MG63 (cell line): ENCODE measurements at regions not wholly inside any gene's neighbourhood (a gene's known extent, or its start where the extent isn't known, plus 50 kb on each side); places are given as distances from the start of the nearest gene placed in this dataset.

Source experiments
- DNase-seq: peaks from one replicate; pipeline ENCODE4 v3.0.0-alpha.2; 2020
- H3K27me3 ChIP-seq: fragments of 250-450 bp; sonication (Bioruptor Pico); 2 replicates; pipeline ENCODE4 v1.5.1; 2020; ENCODE audit warnings: mild to moderate bottlenecking, moderate library complexity
- H3K36me3 ChIP-seq: fragments of 250-450 bp; sonication (Bioruptor Pico); 2 replicates; pipeline ENCODE4 v1.5.1; 2020; ENCODE audit warnings: mild to moderate bottlenecking, moderate library complexity
- H3K4me3 ChIP-seq: fragments of 250-450 bp; sonication (Bioruptor Pico); 2 replicates; pipeline ENCODE4 v1.5.1; 2020; ENCODE audit warnings: mild to moderate bottlenecking, moderate library complexity
- H3K9me3 ChIP-seq: fragments of 250-450 bp; sonication (Bioruptor Pico); 2 replicates; pipeline ENCODE4 v1.5.1; 2020; ENCODE audit warnings: mild to moderate bottlenecking, moderate library complexity

- H3K4me3 ChIP-seq = no peak overlapping the region
- peak; percentile 62 for DNase-seq
- no peaks in the 10 kb centered on the region for H3K27me3 ChIP-seq
- H3K9me3 ChIP-seq = no peaks in the 10 kb centered on the region
- no peaks in the 10 kb centered on the region for H3K36me3 ChIP-seq
These were observed 303.7 kb downstream of the SS18 start for GRCh38 chr18:25786758-25787157.

DNA sequence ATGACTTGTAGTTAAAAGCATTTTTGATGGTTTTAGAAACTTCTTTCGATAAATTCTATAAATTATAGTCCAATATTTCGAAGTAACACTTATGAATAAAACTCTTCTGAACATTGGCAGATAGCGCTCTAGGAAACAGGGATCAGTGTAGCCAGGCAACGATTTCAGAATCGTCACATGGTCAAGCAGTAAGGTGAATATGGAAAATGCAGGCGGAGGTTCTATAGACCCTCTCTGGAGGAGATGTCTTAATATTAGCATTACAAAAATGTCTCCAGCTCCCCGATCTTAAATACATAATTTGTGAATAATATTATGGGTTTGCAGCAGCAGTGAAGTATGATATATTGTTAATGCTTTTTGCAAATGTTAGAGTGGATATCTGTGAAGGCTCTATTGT, 310.3 kb downstream of the SS18 start:
- no peak for DNase-seq
- no peaks in the 10 kb centered on the region for H3K36me3 ChIP-seq

GRCh38 chr18:25771796-25772195, 318.6 kb downstream of the SS18 start:
- Histone ChIP-seq H3K27me3 (no peaks in the 10 kb centered on the region), H3K4me3 (no peak overlapping the region), H3K36me3 (no peaks in the 10 kb centered on the region), H3K9me3 (no peaks in the 10 kb centered on the region)
- no peak for DNase-seq

More for the DNA sequence above, 310.3 kb downstream of the SS18 start:
- no peak overlapping the region for H3K4me3 ChIP-seq
- no peaks in the 10 kb centered on the region for H3K9me3 ChIP-seq
- peaks cover 3% of the 10 kb centered on the region; the same call in 1 of the 2 replicates for H3K27me3 ChIP-seq

- DNase-seq = no peak
- Histone ChIP-seq H3K27me3 (no peaks in the 10 kb centered on the region), H3K9me3 (no peaks in the 10 kb centered on the region), H3K36me3 (no peaks in the 10 kb centered on the region), H3K4me3 (no peak overlapping the region)
These were observed 325.6 kb downstream of the SS18 start for GRCh38 chr18:25764777-25765176.

GRCh38 chr18:25759111-25759510, 331.3 kb downstream of the SS18 start:
- Histone ChIP-seq H3K36me3 (no peaks in the 10 kb centered on the region), H3K27me3 (no peaks in the 10 kb centered on the region), H3K4me3 (no peak overlapping the region), H3K9me3 (no peaks in the 10 kb centered on the region)
- no peak for DNase-seq

GRCh38 chr18:25743646-25744151, 346.7 kb downstream of the SS18 start:
- no peak for DNase-seq
- H3K4me3 ChIP-seq = no peak overlapping the region
- H3K9me3 ChIP-seq = no peaks in the 10 kb centered on the region
- H3K36me3 ChIP-seq = no peaks in the 10 kb centered on the region
- H3K27me3 ChIP-seq = no peaks in the 10 kb centered on the region

- Histone ChIP-seq H3K4me3 (no peak overlapping the region), H3K9me3 (no peaks in the 10 kb centered on the region), H3K27me3 (no peaks in the 10 kb centered on the region), H3K36me3 (no peaks in the 10 kb centered on the region)
- no peak for DNase-seq
These were observed 351.0 kb downstream of the SS18 start for GRCh38 chr18:25739376-25739775.

DNA sequence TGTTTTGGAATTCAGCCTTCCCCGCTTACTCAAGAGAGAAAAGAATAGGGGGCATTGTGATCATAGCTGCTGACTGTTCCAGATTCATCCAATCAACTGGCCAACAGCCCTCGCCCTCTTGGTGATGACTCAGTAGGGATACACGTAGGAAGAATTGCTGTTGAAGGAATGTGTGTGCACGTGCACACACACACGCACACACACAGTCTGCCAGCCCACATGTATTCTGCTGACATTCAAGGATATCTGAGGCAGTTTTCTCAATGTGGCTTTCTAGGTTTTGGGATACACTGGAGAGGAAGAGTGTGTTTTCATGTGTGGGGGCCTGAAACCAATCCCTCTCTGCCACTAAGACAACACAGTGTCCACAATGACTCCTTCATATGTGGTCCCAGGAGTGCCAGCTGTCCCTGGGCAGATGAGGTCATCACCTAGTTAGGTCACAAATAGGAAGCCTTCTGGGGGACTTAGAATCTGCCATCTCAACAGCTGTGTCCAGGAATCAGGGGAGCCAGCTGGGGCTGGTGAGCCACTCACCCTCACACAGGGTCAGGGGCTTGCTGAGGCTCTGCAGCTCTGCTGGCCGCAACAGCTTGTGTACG, 352.6 kb downstream of the SS18 start:
- Histone ChIP-seq H3K36me3 (no peaks in the 10 kb centered on the region), H3K27me3 (no peaks in the 10 kb centered on the region), H3K9me3 (no peaks in the 10 kb centered on the region), H3K4me3 (no peak overlapping the region)
- DNase-seq = peak; percentile 70

DNA sequence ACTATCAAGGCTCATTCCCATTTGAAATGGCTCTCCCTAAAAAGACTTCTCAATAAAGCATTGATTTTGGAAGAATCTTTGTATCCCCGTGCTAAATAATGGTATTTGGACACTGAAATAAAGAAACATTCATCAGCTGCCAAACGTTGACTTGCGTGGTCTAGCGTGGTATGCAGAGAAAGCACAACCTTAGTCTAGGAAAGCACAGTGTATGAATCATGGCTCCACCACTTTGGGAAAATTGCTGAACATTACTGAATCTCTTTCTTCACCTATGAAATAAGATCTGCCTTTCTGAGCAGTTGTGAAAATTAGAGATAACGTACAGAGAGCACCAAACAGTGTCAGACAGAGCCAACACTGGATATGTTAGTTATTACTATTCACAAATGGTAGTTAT, 353.9 kb downstream of the SS18 start:
- H3K4me3 ChIP-seq = no peak overlapping the region
- no peaks in the 10 kb centered on the region for H3K27me3 ChIP-seq
- DNase-seq = no peak
- H3K36me3 ChIP-seq = no peaks in the 10 kb centered on the region
- H3K9me3 ChIP-seq = no peaks in the 10 kb centered on the region

DNA sequence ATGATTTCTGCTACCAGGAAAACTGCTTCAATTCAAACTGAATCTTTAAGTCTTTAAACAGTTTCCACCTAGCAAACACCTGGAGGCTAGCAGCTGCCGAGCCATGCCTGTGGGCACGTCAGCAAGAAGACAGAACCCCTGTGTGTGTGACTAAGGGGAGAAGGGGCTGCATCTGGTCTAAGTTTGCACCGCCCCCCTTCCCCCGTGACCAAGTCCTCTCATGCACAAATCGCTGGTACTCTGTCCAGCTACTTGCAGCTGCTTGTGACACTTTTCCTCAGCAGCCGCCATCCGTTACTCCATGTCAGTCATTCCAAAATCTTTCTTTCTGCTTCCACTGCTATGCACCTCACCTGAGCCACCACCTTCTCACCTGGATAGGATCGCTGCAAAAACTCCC, 355.0 kb downstream of the SS18 start:
- Histone ChIP-seq H3K36me3 (no peaks in the 10 kb centered on the region), H3K27me3 (no peaks in the 10 kb centered on the region), H3K9me3 (no peaks in the 10 kb centered on the region), H3K4me3 (no peak overlapping the region)
- DNase-seq = no peak

- no peak for DNase-seq
- Histone ChIP-seq H3K36me3 (no peaks in the 10 kb centered on the region), H3K9me3 (no peaks in the 10 kb centered on the region), H3K27me3 (no peaks in the 10 kb centered on the region), H3K4me3 (no peak overlapping the region)
These were observed 356.1 kb downstream of the SS18 start for GRCh38 chr18:25734336-25734735.

DNA sequence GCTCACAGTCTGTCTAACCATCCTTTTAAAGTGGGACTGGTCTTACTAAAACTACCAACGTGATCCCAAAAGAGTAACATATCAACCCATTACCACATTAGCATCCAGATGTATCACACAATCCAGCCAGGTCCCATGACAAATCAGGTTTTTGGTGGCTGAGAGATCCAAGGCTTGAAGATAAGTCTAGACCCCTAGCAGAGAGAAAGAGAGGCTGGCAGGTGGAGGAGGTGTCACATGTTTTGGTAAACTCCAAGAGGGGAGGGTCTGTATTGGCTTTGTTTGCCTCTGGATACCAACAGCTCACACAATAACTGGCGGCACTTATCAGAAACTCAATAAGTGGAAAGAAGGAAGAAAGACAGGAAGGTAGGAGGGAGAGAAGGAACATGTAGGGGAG, 357.6 kb downstream of the SS18 start:
- H3K36me3 ChIP-seq = no peaks in the 10 kb centered on the region
- no peak overlapping the region for H3K4me3 ChIP-seq
- no peaks in the 10 kb centered on the region for H3K27me3 ChIP-seq
- H3K9me3 ChIP-seq = no peaks in the 10 kb centered on the region
- no peak for DNase-seq

DNA sequence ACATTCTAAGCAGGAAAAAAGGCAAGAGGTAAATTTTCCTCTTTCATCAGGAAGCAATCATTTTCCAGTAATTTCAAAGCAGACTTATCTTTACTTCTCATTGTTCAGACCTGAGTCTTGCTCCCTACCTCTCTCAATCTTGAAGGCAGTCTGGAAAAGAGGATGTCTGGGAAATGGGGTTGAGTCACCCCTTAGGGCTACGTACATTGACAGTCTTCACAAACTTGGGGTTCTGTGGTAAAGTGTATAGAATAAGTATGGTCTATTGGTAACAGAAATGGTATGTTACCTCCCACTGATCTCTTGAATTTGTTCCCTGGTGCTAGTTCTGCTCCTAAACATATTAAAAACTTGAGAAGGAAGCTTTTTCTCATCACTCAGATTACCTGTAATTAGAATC, 361.3 kb downstream of the SS18 start:
- Histone ChIP-seq H3K4me3 (no peak overlapping the region), H3K36me3 (no peaks in the 10 kb centered on the region), H3K9me3 (no peaks in the 10 kb centered on the region), H3K27me3 (no peaks in the 10 kb centered on the region)
- DNase-seq = no peak

DNA sequence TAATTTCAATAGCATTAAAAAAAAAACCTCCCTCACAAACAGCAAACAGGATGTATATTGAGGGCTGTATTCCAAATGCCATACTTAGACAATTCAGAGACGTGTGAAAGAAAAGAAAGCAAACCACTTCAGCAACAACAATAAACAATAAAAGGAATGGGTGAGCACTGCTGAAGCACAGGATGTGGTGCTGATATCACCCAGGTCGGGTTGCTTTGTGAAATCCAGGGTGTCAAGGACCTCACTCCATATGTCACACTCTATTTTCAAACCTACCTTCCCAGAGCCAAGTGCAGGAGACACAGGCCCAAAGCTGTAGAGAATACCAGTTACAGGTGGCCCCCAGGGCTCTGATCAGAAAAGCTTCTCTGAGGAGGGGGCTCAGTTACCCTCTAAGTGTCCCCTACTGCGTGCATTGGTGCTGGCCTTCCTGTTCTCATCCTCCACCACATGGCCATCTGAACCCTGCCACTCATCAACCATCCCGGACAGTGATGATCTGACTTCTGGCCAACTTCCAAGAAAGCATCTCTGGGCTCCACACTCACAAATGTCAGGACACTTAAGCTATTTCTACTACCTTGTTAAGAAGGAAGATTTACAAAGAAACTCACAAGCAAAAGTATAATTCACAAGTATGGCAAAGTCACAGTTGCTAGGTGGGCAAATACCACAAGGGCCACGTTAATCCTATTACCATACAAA, 363.0 kb downstream of the SS18 start:
- no peaks in the 10 kb centered on the region for H3K27me3 ChIP-seq
- no peak for DNase-seq
- no peak overlapping the region for H3K4me3 ChIP-seq
- H3K36me3 ChIP-seq = no peaks in the 10 kb centered on the region
- no peaks in the 10 kb centered on the region for H3K9me3 ChIP-seq

DNA sequence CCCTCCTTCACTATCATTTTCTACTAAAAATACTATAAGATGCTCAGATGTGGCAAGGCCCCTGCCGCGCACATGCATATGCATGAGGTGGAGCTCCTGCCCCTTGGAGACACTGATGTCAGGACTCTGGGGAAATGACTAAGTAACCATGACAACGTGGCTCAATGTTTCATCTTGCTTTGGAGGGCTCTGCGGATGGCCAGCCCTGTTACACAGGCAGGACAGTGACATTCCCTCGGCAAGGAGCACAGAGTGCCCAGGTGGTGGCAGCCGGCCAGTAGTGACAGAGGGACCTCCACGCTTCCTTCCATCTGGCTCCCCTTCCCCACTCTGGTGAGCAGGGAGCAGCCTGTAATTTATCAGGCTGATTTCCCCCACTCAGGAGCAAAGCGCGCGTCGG, 364.1 kb downstream of the SS18 start:
- H3K9me3 ChIP-seq = no peaks in the 10 kb centered on the region
- no peak for DNase-seq
- no peaks in the 10 kb centered on the region for H3K36me3 ChIP-seq
- H3K4me3 ChIP-seq = no peak overlapping the region
- H3K27me3 ChIP-seq = no peaks in the 10 kb centered on the region

GRCh38 chr18:25725501-25725900, 364.9 kb downstream of the SS18 start:
- Histone ChIP-seq H3K27me3 (no peaks in the 10 kb centered on the region), H3K9me3 (no peaks in the 10 kb centered on the region), H3K4me3 (no peak overlapping the region), H3K36me3 (no peaks in the 10 kb centered on the region)
- no peak for DNase-seq

- no peak for DNase-seq
- Histone ChIP-seq H3K9me3 (no peaks in the 10 kb centered on the region), H3K27me3 (no peaks in the 10 kb centered on the region), H3K4me3 (no peak overlapping the region), H3K36me3 (no peaks in the 10 kb centered on the region)
These were observed 365.4 kb downstream of the SS18 start for GRCh38 chr18:25724997-25725396.

DNA sequence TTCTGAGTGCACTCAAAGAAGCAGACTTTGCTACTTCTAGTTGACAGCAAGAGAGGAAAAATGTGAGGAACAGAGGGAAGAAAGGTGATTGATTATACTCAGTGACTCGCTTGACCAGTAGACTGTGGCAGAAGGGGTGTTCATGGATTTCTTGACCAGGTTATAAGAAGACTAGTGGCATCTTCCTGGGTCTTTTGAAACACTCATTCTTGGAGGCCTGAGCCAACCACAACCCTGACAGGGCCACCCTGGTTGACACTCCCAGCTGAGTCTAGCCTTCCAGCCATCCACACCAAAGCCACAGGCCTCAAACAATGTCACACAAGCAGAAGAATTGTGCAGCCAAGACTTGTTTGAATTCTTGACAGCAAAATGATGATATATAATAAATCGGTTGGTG, 366.3 kb downstream of the SS18 start:
- no peak for DNase-seq
- H3K4me3 ChIP-seq = no peak overlapping the region

More for the DNA sequence above, 366.3 kb downstream of the SS18 start:
- Histone ChIP-seq H3K36me3 (no peaks in the 10 kb centered on the region), H3K9me3 (no peaks in the 10 kb centered on the region), H3K27me3 (no peaks in the 10 kb centered on the region)
